CD14-positive monocyte (primary cell): ENCODE measurements at regions not wholly inside any gene's neighbourhood (a gene's known extent, or its start where the extent isn't known, plus 50 kb on each side); places are given as distances from the start of the nearest gene placed in this dataset.

Experiments
- DNase-seq, 3 donors: peaks; one replicate each; pipeline ENCODE4 v3.0.0-alpha.2; 2011 to 2022
- H2AFZ ChIP-seq: 2 replicates; pipeline ENCODE4 v1.6.0; 2012; ENCODE audit warnings: mild to moderate bottlenecking, low read depth, low read length, inconsistent platforms; ENCODE audit not compliant: insufficient read depth, poor library complexity, severe bottlenecking
- H3K27ac ChIP-seq, 2 donors: 1 replicate in 1 of 2; 2 replicates in 1 of 2; pipeline ENCODE4 v1.5.1; 2012 to 2013; ENCODE audit warnings: low read length in 2 of 2, control low read depth in 1 of 2, inconsistent platforms in 1 of 2, low read depth in 1 of 2, mild to moderate bottlenecking in 1 of 2
- H3K27me3 ChIP-seq, 2 donors: one replicate each; pipeline versions ENCODE4 v1.6.0 to v1.6.1; 2011 to 2013; ENCODE audit warnings: low read length in 2 of 2; ENCODE audit not compliant: control insufficient read depth in 2 of 2, insufficient read depth in 2 of 2
- H3K36me3 ChIP-seq, 2 donors: replicated peaks in 1 of 2; 1 replicate in 1 of 2; 2 replicates in 1 of 2; pipeline versions ENCODE4 v1.5.1 to v1.6.1; 2012 to 2013; ENCODE audit warnings: low read length in 2 of 2, control low read depth in 1 of 2, inconsistent platforms in 1 of 2, mild to moderate bottlenecking in 1 of 2; ENCODE audit not compliant: insufficient read depth in 2 of 2, control insufficient read depth in 1 of 2
- H3K4me1 ChIP-seq, 2 donors: 1 replicate in 1 of 2; 2 replicates in 1 of 2; pipeline versions ENCODE4 v1.5.1 to v1.6.1; 2012 to 2013; ENCODE audit warnings: low read length in 2 of 2, control low read depth in 1 of 2, inconsistent platforms in 1 of 2, mild to moderate bottlenecking in 1 of 2, moderate library complexity in 1 of 2; ENCODE audit not compliant: insufficient read depth in 2 of 2, control insufficient read depth in 1 of 2
- H3K4me2 ChIP-seq: replicated peaks from 2 replicates; pipeline ENCODE3; 2012; ENCODE audit warnings: low read length, moderate library complexity, mild to moderate bottlenecking; ENCODE audit not compliant: poor library complexity, severe bottlenecking; ENCODE audit errors: extremely low read depth
- H3K4me3 ChIP-seq, 3 experiments: fragments of 200-600 bp in 1 of 3; sonication (generic) in 1 of 3; replicated peaks in 1 of 3; 1 replicate in 2 of 3; 2 replicates in 1 of 3; pipeline ENCODE4 v1.5.1; 2011 to 2013; ENCODE audit warnings: low read length in 3 of 3, mild to moderate bottlenecking in 3 of 3, control low read depth in 2 of 3, low read depth in 2 of 3, inconsistent platforms in 1 of 3, moderate library complexity in 1 of 3
- H3K79me2 ChIP-seq: 2 replicates; pipeline ENCODE4 v1.6.0; 2012; ENCODE audit warnings: mild to moderate bottlenecking, control low read depth, inconsistent platforms, low read length, moderate library complexity; ENCODE audit not compliant: insufficient read depth
- H3K9ac ChIP-seq: 2 replicates; pipeline ENCODE4 v1.6.0; 2017; ENCODE audit warnings: low read length, mild to moderate bottlenecking; ENCODE audit not compliant: insufficient read depth, poor library complexity, severe bottlenecking
- H3K9me3 ChIP-seq, 2 donors: replicated peaks in 1 of 2; 1 replicate in 1 of 2; 2 replicates in 1 of 2; pipeline versions ENCODE4 v1.5.1 to v1.6.1; 2012 to 2013; ENCODE audit warnings: low read length in 2 of 2, control low read depth in 1 of 2; ENCODE audit not compliant: control insufficient read depth in 1 of 2, insufficient read depth in 1 of 2
- H4K20me1 ChIP-seq: 2 replicates; pipeline ENCODE4 v1.6.0; 2012; ENCODE audit warnings: mild to moderate bottlenecking, low read length, control low read depth, moderate library complexity; ENCODE audit not compliant: insufficient read depth
- H3K27ac Mint-ChIP-seq, 7 donors: one replicate each; pipeline ENCODE4 v1.8.0; 2020; ENCODE audit warnings: mild to moderate bottlenecking in 7 of 7, mixed read lengths in 7 of 7, moderate library complexity in 6 of 7, inconsistent platforms in 2 of 7
- H3K27me3 Mint-ChIP-seq, 3 donors: one replicate each; pipeline ENCODE4 v1.8.0; 2021 to 2022; ENCODE audit warnings: low read depth in 3 of 3, mild to moderate bottlenecking in 3 of 3, mixed read lengths in 3 of 3, moderate library complexity in 3 of 3, inconsistent platforms in 1 of 3
- H3K36me3 Mint-ChIP-seq, 2 donors: one replicate each; pipeline ENCODE4 v1.8.0; 2020; ENCODE audit warnings: mixed read lengths in 2 of 2, inconsistent platforms in 1 of 2, mild to moderate bottlenecking in 1 of 2
- H3K4me1 Mint-ChIP-seq: one replicate; pipeline ENCODE4 v1.8.0; 2020; ENCODE audit warnings: mild to moderate bottlenecking, mixed read lengths
- H3K4me3 Mint-ChIP-seq, 2 donors: one replicate each; pipeline ENCODE4 v1.8.0; 2020; ENCODE audit warnings: mild to moderate bottlenecking in 2 of 2, mixed read lengths in 2 of 2, moderate library complexity in 1 of 2
- H3K9me3 Mint-ChIP-seq, 7 donors: one replicate each; pipeline ENCODE4 v1.8.0; 2020 to 2022; ENCODE audit warnings: mixed read lengths in 7 of 7, mild to moderate bottlenecking in 6 of 7, moderate library complexity in 6 of 7, inconsistent platforms in 2 of 7
- WGBS: methylation state at CpG from one replicate; pipeline ENCODE4 v1.1.5; 2013; ENCODE audit warnings: missing lambda C conversion rate; ENCODE audit not compliant: insufficient coverage; 5-methylcytosine and 5-hydroxymethylcytosine counted together
- intact Hi-C, 2 donors: fragments of 100-400 bp; cut with micrococcal nuclease; formaldehyde crosslinking; loops; one replicate each; pipeline versions ENCODE4 v1.15.0 to v1.15.1; 2023
- TF ChIP-seq, protein P1 (sequence below): fragments of 200-600 bp; IDR thresholded peaks from one replicate; pipeline ENCODE4 v1.8.0; 2022; ENCODE audit warnings: antibody characterized with exemption, mild to moderate bottlenecking

DNA sequence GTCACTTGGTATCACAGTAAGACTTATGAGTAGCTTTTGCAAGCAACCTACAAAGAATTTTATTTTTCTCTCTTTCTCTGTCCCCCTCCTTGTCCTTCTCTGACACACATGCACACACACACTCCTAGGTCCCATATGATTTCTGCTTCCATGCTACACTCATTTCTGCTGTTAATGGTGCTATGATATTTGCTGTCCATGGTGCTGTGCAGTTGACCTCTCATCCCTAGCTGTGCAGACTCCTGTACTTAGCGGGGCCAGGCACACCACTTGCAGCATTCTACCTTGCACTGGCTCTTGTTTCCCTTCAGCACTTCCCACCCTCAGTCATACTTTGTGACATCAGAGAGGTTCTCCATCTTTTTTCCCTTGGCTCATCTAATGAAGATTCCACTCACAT is 158.9 kb upstream of the CNTNAP4 start:
- Histone ChIP-seq H3K27ac (no peak overlapping the region), H3K9ac (no peak overlapping the region), H4K20me1 (no peaks in the 10 kb centered on the region), H3K4me3 (no peak overlapping the region), H3K9me3 (peaks cover 3 to 9% of the 10 kb centered on the region in 2 donors), H3K4me2 (no peak overlapping the region), H3K27me3 (no peaks in the 10 kb centered on the region), H3K36me3 (no peaks in the 10 kb centered on the region), H3K4me1 (no peaks in the 10 kb centered on the region), H3K79me2 (no peaks in the 10 kb centered on the region), H2AFZ (no peak overlapping the region)
- 80% methylated on average over 1 of the region's 1 CpG for WGBS
- H3K36me3 Mint-ChIP-seq, result no peaks in the 10 kb centered on the region
- peaks cover 4% of the 10 kb centered on the region for H3K4me1 Mint-ChIP-seq
- H3K27ac Mint-ChIP-seq, result no peak overlapping the region
- no peak overlapping the region for H3K4me3 Mint-ChIP-seq
- H3K27me3 Mint-ChIP-seq, result peaks cover 0 to 1% (median 0%) of the 10 kb centered on the region in 3 donors
- TF ChIP-seq, protein P1, sequence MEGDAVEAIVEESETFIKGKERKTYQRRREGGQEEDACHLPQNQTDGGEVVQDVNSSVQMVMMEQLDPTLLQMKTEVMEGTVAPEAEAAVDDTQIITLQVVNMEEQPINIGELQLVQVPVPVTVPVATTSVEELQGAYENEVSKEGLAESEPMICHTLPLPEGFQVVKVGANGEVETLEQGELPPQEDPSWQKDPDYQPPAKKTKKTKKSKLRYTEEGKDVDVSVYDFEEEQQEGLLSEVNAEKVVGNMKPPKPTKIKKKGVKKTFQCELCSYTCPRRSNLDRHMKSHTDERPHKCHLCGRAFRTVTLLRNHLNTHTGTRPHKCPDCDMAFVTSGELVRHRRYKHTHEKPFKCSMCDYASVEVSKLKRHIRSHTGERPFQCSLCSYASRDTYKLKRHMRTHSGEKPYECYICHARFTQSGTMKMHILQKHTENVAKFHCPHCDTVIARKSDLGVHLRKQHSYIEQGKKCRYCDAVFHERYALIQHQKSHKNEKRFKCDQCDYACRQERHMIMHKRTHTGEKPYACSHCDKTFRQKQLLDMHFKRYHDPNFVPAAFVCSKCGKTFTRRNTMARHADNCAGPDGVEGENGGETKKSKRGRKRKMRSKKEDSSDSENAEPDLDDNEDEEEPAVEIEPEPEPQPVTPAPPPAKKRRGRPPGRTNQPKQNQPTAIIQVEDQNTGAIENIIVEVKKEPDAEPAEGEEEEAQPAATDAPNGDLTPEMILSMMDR, result no peak
- H3K9me3 Mint-ChIP-seq, result peaks cover 0 to 11% (median 5%) of the 10 kb centered on the region in 7 donors
- intact Hi-C loops, result no loop called here
- DNase-seq, result no peak

DNA sequence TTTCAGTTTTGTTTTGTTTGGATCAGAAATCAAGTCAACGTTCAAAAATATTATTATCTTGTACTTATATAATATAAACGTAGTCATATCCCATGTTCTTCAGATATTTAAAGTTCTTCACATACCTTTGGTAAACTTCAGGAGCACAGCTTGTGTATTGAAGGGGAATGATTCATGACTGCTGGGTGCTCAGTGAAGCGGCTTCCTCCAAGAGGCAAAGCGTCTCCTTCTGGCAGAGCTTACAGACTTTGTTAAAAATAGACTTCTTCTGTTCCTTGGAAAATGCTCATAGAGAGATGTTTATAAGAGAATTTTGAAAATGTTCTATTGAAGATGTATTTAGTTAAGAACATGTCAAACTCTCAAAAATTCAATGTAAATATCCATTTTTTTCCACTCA is 155.6 kb upstream of the CNTNAP4 start:
- H3K27me3 Mint-ChIP-seq, result peaks cover 0 to 3% (median 1%) of the 10 kb centered on the region in 3 donors
- no peak overlapping the region for H3K4me3 Mint-ChIP-seq

More for the DNA sequence above, 155.6 kb upstream of the CNTNAP4 start:
- WGBS, result 100% methylated on average over 2 of the region's 4 CpGs
- no peaks in the 10 kb centered on the region for H3K79me2 ChIP-seq
- no peak overlapping the region for H3K4me3 ChIP-seq
- H3K4me2 ChIP-seq, result no peak overlapping the region
- intact Hi-C loops, result no loop called here
- no peak overlapping the region for H2AFZ ChIP-seq
- Mint-ChIP-seq H3K4me1 (no peaks in the 10 kb centered on the region), H3K27ac (no peak overlapping the region), H3K9me3 (peaks cover 4 to 12% (median 5%) of the 10 kb centered on the region in 7 donors), H3K36me3 (no peaks in the 10 kb centered on the region)
- H3K9me3 ChIP-seq, result peaks cover 3 to 9% of the 10 kb centered on the region in 2 donors
- no peak for DNase-seq
- no peaks in the 10 kb centered on the region for H3K36me3 ChIP-seq
- TF ChIP-seq, protein P1, result no peak
- no peaks in the 10 kb centered on the region for H3K27me3 ChIP-seq
- H4K20me1 ChIP-seq, result no peaks in the 10 kb centered on the region
- H3K27ac ChIP-seq, result no peak overlapping the region
- no peak overlapping the region for H3K9ac ChIP-seq
- H3K4me1 ChIP-seq, result no peaks in the 10 kb centered on the region
